NCI-H1048 (cell line): ENCODE measurements at regions not wholly inside any gene's neighbourhood (a gene's known extent, or its start where the extent isn't known, plus 50 kb on each side); places are given as distances from the start of the nearest gene placed in this dataset.
"Not testable (repeated sequence)": the region's sequence is repeated elsewhere in the genome, so short reads cannot be mapped to it uniquely, and the experiment has no call there.

Experiments used
- DNase-seq: peaks from one replicate; lab custom pipeline; 2025; lab: John Stamatoyannopoulos, UW

DNA sequence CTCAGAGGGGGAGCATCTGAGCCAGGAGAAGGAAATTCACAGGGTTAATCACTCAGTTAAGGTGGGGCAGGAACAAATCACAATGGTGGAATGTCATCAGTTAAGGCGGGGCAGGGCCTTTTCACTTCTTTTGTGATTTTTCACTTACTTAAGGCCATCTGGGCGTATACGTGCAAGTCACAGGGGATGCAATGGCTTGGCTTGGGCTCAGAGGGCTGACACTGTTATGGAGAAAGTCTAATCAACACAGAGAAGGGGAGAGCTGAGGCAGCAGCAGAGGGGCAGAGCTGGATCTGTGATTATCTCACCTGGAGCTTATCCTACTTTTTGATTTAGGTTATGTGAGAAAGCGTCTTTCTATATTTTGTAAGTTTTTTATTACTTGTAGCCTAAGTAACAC lies 350.1 kb downstream of the NSUN3 start:
- not testable (repeated sequence) for DNase-seq

DNA sequence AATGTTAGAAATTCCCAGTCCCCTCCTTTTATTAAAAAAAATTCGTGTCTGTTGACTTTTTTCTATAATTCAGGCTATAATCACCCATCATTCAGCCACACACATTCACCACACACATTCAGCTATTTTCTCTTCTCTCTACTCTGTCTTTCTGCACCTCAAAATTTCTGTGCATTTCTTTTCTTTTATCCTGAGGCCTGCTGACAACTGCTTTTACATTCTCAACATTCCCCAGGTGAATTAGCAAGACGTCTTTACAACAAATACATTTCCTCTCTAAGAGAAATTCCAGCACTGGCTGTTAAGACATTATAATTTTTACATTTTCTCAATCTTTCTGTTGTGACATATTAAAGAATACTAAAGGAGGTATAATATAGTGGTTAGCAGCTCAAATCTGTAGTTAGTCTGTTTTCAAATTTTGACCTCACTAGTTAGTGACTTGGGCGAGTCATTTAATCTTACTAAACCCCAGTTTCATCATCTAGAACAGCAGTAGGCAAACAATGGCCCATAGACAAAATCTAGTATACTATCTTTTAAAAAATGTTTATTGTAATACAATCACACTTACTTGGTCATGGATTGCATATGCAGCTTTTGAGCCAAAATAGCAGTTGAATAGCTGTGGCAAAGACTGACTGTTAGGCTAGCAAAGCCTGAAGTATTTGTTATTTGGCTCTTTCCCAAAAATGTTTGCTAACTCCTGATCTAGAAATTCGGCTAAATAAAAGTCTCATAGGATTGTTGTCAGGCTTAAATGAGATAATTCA lies 350.7 kb downstream of the NSUN3 start:
- no peak for DNase-seq

DNA sequence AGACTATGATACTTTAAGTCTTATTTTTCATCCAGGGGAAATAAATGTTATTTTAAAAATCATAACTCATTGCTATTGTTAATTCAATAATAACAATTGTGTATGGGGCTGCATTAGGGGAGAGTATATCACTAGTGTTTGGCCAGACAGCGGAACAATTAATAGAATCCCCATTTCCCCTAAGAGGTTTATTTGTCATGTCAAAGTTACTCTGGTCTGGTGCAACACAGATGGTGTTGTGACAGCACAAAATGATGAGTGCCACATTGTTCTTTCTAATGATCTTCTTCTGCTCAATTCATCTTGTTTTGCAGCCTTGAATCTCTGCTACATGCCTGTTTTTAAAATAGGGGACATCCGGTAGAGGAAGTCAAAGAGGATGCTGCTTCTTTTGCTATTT lies 351.6 kb downstream of the NSUN3 start:
- no peak for DNase-seq

DNA sequence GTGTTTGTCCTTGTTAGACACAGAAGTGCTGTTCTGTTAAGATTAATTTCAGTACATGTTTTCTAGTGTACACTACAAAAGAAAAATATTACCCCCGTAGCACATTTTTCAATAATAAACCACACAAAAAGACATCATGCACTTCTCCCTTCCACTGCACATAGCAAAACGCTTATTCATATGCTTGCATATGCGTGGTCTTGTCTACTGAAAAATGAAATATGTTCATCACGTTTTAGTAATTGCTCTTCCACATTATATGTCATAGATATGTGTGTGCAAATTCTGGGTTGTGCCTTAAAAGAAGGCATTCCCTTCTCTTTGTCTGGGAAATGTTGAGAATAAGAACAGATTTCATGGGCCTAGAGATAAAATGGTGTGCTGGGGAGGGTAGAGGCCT lies 353.9 kb downstream of the NSUN3 start:
- no peak for DNase-seq

DNA sequence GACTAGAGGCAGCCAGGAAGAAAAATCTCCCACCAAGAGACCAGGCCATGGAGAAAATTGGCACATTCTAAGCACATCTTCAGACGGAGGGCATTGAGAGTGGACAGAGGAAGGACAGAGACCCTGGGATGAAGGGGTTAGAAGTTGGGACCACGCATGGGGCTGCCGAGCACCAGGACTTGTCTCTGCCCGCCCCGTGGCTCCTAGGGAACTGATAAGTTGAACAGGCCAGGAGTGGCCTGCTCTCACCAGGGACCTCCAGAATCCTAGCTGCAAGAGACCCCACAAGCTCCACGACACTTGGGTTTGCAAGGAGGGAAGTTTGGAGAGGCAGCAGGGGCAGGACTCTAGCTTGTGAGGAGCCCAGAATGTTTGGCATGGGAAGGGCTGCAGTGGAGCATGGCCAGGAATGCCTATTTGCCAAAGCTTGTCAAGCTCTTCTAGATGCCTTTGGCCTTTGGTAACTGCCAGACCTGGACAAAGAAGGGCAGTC lies 355.1 kb downstream of the NSUN3 start:
- DNase-seq: no peak

DNA sequence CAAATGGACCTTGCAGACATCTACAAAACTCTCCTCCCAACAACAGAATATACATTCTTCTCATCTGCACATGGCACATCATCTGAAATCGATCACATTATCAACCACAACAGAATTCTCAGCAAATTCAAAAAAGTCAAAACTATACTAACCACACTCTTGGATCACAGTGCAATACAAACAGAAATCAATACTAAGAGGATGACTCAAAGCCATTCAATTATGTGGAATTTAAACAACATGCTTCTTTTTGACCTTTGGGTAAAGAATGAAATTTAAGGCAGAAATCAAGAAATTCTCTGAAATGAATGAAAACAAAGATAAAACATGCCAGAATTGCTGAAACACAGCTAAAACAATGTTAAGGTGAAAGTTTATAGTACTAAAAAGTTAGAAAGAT lies 358.1 kb downstream of the NSUN3 start:
- DNase-seq: no peak

DNA sequence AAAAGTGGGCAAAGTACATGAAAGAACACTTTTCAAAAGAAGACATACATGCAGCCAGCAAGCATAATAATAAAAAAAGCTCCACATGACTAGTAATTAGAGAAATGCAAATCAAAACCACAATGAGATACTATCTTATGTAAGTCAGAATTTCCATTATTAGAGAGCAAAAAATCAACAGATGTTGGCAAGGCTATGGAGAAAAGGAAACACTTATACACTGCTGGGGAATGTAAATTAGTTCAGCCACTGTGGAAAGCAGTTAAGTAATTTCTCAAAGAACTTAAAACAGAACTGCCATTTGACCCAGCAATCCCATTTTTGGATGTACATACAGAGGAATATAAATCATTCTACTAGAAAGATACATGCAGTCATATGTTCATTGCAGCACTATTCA lies 360.7 kb downstream of the NSUN3 start:
- peak; percentile 37 for DNase-seq

DNA sequence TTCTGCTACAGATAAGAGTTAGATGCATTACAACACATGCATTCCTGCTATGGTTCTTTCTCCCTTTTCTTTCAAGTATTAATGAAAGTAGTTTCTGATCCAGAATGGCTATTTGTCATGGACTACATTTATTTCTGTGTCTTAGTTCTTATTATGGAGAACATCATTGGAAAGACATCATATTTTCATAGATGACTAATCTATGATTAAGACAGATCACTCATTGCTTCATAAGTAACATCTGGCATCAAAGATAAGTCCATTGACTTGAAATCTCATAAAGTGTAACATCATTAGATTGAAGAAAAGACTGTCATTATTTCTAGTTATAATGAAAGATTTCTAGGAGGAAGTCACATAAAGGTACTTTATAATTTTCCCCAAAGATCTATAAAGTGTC lies 366.7 kb downstream of the NSUN3 start:
- DNase-seq: no peak

DNA sequence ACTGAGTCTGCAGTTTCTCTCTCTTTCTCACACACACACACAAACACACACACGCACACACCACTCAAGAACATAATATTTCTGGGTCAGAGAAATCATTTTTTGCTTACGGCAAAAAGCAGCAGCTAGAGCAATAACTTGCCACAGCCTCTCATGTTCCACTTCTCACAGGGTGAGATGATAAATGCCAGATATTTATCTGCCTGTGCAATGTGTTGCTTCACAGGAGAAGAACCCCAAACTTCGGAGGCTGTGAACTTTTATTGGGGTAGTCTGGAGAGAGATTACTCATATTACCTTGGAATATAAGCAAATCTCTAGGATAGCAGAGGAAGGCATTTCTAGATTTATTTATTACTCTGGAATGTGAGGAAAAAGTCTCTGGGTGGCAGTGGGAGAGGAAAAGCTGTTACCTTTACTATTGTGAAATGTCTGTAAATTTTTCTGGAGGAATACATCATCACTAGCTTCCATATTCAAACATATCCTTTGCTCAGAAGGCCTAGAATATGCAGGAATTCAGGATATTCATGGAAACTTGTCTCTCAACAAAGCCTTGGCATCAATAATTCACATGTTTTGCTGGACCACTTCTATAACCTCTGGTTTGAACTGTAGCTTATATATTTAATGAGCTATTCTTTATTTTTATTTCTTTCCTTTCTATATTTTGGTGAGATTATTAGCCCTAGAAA lies 369.2 kb downstream of the NSUN3 start:
- DNase-seq: no peak

DNA sequence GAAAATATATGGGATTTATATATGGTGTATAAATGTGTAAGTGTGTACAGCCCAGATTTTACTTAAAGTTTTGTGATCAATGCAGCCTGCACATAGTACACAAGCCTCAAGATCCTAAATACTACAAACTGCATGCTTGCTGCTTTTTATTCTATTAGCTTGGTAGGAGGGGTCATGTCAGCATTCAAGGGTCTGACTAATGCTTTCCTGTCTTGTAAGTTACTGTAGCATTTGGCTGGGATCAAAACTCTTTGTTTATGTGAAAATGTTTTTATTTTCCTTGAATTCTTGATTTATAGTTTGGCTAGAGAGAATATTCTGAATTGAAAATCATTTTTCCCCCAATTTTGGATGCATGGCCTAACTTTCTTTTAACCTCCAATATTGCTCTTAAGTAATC lies 370.9 kb downstream of the NSUN3 start:
- DNase-seq: no peak

DNA sequence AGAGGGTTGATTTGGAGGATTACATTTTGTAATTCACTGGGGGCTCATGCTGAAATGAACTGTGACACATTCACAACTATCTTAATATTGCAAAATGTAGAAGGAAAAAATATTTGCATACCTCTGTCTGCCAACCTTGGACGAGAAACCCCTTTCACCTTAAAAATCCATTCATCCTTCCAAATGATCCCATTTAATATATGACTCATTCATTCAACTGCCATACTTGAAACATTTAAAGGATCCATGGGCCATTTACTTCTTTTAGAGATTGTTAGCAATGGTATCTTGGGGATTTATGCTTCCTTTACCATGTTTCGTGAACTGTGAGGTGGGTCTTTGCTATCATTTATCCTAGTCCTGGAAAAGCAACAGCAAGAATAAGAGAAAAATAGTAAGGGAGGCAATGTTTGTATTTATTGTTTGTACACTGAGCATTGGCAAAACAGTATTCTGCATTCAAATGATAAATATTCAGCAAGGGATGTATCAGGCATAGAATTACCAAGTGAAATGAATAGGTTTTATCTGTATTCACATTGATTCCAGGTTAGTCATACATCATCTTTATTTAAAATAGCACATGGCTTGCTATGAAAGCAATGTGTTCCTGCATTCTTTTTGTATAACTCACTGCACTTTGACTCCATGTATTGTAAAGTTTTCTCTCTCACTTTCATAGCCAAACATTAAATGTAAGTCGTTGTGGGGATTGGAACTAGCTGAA lies 378.1 kb downstream of the NSUN3 start:
- DNase-seq: no peak

DNA sequence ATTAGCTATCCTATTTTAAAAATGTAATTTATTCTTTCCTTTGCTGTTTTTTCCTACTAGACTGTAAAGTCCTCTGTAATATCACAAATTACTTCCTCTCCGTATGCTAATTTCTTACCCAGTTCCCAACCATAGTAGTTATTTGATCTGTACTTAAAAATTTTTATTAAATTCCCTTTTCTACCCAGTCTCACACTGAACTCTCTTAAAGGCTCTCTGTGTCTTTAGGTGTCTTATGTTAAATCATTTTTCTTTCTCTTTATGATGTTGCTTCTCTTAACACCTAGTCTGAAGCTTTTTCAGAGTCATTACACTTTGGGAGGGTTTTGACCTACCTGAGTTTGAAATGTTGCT lies 378.6 kb downstream of the NSUN3 start:
- DNase-seq: no peak

DNA sequence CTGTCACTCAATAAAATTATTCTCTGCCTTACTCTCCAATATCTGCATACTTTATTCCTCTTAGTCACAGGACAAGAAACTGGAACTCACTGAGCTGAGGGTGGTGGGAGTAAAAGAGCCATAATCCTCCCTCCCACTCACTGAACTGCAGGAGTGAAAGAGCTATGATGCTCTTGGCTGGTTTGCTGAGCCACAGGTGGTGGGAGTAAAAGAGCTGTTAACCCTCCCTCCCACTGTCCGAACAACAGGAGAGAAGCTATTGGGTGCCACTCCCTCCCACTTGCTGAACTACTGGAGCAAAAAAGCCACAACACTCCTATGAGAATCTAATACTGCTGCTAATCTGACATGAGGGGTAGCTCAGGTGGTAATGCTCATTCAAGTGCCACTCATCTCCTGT lies 391.0 kb downstream of the NSUN3 start:
- no peak for DNase-seq

DNA sequence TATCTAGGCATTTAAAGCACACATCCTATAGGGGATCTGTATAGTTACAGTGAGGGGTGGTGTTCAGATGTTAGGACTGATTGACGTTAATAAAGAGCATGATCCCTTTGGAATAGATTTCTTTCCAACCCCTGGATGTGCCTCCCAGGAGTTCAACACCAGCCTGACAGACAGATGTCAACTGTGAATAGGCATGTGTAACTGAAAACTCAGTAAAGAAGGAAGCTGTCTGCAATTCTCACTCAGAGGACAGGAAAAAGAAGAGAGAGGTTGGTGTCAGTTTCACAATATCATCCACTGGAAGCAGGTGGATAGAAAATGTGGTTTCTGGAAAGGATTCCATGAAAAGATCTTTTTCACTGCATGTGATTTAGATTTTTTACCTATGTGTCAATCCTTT lies 396.3 kb downstream of the NSUN3 start:
- no peak for DNase-seq

DNA sequence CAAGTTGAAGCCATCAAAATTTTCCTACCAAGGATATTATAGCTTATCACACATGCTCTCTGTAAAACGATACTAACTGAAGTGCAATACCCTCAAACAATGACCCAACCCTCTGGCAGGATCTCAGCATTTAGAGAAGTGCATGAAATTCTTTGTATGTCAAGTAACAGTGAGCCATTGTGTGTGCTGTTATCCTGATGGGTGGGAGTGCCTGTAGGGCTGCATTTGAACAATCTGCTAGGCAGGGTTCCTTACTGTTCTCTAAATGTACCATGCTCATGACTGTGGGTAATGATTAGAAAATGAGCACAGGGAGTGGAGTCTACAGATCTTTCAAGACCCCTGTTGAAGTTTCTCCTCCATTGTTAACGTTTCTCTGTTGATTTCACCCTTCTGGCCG lies 398.1 kb downstream of the NSUN3 start:
- DNase-seq: no peak

DNA sequence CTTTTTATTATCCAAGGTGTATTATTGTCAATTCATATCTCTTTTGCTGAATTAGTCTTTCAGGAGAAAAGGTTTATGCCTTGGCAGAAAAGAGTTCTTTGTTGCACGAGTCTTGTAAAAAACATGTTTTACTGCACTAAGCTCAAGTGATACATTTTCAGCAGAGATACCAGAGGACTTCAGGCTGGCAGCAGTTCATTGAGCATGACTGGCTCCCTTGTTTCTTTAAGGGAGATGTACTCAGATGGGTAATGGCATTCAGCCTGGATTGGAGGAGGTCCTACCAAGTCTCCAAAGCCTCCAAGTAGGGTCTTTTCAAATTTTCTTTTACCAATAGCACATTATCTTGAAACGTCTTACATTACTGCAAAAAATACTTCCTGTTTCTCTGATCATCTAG lies 400.1 kb downstream of the NSUN3 start:
- no peak for DNase-seq

DNA sequence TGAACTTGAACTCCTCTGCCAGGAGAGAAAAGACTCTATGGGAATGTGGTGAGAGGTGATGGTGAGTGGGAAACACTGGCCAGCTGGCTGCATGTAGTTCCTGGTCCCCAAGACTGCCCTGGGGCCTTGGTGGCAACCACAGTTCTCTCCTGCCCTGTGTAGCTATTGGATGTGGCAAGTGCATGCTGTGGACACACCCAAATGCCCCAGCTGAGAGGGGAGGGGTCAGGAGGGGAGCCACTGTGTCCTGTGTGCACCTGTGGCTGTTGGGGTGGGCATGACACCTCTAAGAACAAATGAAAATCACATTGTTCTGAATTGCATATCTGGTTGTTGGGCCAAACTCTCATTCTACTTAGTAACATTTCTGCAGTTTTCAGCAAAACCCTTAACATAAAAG lies 409.6 kb downstream of the NSUN3 start:
- no peak for DNase-seq

DNA sequence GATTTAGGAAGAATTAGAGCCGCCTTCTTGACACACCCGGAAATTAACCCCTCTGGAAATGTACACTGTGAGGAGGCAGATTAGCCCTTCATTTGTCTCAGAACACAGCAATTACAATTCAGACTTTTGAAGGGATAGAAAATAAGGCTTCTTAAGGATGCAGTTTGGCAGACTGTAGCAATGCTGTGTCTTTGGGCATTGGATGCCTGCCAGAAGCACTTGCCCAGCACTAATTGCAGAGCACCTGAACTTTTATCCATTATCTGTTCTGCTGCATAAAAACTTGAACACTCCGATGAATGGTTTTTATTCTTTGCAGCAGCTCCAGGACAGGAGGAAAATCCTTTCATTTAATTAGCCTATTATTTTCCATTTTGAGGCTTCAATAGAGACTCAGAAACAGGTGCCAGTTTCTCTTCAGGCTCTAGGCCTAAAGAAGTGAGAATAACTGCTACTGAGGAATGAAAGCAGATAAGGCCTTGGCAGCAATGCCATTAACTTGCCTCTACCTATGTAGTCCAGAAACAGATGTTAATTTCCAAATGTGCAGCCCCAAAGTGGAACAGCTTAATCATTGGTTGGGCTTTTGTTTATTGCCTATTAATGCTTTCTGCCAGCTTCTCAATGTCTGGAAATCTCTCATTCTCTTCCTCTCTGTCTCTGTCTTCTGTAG lies 418.5 kb downstream of the NSUN3 start:
- no peak for DNase-seq

DNA sequence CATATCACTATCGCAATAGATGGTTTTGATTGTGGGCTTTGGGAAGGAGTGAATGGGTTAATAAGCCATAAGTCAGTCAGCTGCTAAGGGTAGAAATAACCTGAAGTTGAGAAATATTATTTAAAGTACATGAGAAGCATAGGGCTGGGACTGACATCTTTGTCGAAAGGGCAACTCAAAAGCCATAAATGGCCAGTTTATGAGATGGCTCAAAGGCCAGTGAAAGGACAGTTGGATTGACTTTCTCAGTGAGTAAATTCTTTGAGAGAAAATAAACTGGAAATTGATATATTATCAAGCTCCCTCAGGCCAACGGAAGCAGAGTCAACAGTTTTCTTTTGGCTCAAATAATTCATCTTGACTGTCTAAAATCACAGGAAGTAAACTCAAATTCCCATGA lies 419.8 kb downstream of the NSUN3 start:
- DNase-seq: no peak

DNA sequence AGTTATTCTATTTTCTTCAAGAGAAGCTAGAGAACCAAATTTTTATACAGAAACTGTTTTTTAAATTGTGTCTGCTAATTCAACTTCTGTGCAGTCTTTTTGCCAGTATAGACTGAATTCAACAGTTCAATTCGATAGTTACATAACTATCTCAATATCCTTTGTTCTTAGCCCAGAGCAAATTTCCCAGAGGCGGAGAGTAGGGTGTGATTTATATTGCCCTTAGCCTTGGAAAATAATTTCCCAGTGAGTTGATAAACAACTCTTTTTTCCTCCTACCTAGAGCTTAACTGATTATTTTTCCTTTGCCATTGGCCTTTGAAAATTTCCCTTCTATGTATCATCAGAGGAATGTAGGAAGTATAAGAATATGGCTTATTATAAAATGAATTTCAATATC lies 420.5 kb downstream of the NSUN3 start:
- no peak for DNase-seq

DNA sequence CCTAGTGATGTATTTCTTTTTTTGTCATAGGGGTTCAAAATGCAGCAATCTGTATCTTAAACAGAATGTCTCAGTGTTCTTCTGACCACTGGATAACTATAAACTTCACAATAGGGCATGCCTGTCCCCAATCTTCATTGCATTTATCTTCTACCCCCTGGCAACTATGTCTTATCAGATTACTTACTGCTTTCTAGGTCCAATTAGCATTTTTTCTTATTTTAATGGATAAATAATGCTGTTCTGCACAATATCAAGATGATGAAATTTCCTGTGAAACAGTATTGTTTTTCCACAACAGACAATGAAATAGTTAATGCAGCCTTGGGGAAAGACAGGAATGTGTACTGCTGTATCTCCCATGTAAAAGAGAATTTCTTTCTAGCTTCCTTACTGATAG lies 432.1 kb downstream of the NSUN3 start:
- no peak for DNase-seq

DNA sequence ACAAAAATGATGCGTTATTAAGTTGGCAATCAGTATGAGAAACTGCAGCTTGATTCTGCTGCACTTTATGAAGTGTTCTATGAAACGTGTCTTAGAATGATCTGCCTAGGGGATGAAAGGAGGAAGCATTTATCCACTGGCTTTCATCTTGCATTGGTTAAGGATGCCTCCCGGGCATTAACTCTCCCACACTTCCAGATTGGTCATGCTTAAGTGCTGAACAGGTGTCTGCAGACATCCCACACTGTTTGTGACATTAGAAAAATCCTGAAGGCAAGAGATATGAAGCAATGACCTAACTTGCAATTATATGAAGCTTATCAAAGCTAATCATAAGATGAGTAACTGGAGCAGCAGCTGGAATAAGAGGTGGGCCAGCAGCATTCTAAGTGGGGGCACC lies 437.3 kb downstream of the NSUN3 start:
- DNase-seq: no peak

DNA sequence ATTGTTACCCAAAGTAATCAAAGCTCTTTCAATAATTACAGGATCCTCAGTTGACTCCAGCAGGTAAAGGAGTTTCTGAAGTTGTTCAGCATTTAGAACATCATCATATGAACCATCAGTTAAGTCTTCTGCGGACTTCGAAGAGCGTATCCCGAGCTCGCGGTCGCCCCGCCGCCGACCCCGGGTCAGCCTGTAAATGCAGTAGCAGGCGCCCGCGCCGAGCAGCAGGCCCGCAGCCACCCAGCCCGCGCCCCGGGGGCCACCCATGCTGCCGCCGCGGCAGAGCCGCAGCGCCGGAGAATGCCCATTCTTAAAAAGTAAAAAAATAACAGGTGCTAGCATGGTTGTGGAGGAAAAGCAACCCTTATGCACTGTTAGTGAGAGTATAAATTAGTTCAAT lies 444.5 kb downstream of the NSUN3 start:
- not testable (repeated sequence) for DNase-seq
